WTC11 (cell line): ENCODE measurements at regions not wholly inside any gene's neighbourhood (a gene's known extent, or its start where the extent isn't known, plus 50 kb on each side); places are given as distances from the start of the nearest gene placed in this dataset.

Experiments used
- ATAC-seq: fragments of 200-7000 bp; cut with Tn5 transposase; 2 replicates; pipeline ENCODE4 v1.10.0; 2021; ENCODE audit warnings: mild to moderate bottlenecking, moderate library complexity
- CTCF ChIA-PET: fragments of 300-600 bp; sonication (Branson Sonifier 250); formaldehyde crosslinking; loops from one replicate; lab custom pipeline; 2021; ENCODE audit warnings: antibody characterized with exemption; lab: Charles Lee
- POLR2A ChIA-PET: fragments of 350-600 bp; sonication (Branson Sonifier 250); formaldehyde crosslinking; loops from one replicate; lab custom pipeline; 2021; ENCODE audit warnings: antibody characterized with exemption; lab: Charles Lee
- DNase-seq: peaks from one replicate; pipeline ENCODE4 v3.0.0; 2021; ENCODE audit warnings: low spot score
- H3K27ac Mint-ChIP-seq: 2 replicates; pipeline ENCODE4 v1.8.0; 2021; ENCODE audit warnings: mixed read lengths
- H3K27me3 Mint-ChIP-seq: 2 replicates; pipeline ENCODE4 v1.8.0; 2021; ENCODE audit warnings: low read depth, mild to moderate bottlenecking, moderate library complexity, mixed read lengths
- H3K36me3 Mint-ChIP-seq: 2 replicates; pipeline ENCODE4 v1.8.0; 2021; ENCODE audit warnings: mixed read lengths
- H3K4me1 Mint-ChIP-seq: 2 replicates; pipeline ENCODE4 v1.8.0; 2022; ENCODE audit warnings: mixed read lengths
- H3K4me3 Mint-ChIP-seq: 2 replicates; pipeline ENCODE4 v1.8.0; 2021; ENCODE audit warnings: mild to moderate bottlenecking, moderate library complexity, mixed read lengths
- H3K9me3 Mint-ChIP-seq: 2 replicates; pipeline ENCODE4 v1.8.0; 2021; ENCODE audit warnings: mixed read lengths
- AR ChIP-seq: fragments of 250-450 bp; sonication (Bioruptor Pico); IDR thresholded peaks from 2 replicates; pipeline ENCODE4 v1.9.0; 2021; ENCODE audit warnings: mild to moderate bottlenecking
- CBFB ChIP-seq: sonication (generic); formaldehyde crosslinking; IDR thresholded peaks from 2 replicates; pipeline ENCODE4 v1.8.1; 2022; ENCODE audit warnings: mild to moderate bottlenecking, low read depth, missing genetic modification reagents
- CREM ChIP-seq: sonication (generic); formaldehyde crosslinking; IDR thresholded peaks from 2 replicates; pipeline ENCODE4 v1.8.1; 2022; ENCODE audit warnings: mild to moderate bottlenecking, missing genetic modification reagents, moderate library complexity
- EMX1 ChIP-seq: fragments of 250-450 bp; sonication (Bioruptor Pico); IDR thresholded peaks from 2 replicates; pipeline ENCODE4 v1.8.0; 2021; ENCODE audit warnings: mild to moderate bottlenecking
- HMGA2 ChIP-seq: fragments of 250-450 bp; sonication (Bioruptor Pico); IDR thresholded peaks from 2 replicates; pipeline ENCODE4 v1.4.0; 2021; ENCODE audit warnings: mild to moderate bottlenecking, moderate library complexity
- MAX ChIP-seq: sonication (generic); formaldehyde crosslinking; IDR thresholded peaks from 2 replicates; pipeline ENCODE4 v1.8.0; 2022; ENCODE audit warnings: mild to moderate bottlenecking, missing genetic modification reagents
- MLX ChIP-seq: sonication (generic); formaldehyde crosslinking; IDR thresholded peaks from 2 replicates; pipeline ENCODE4 v1.8.1; 2023; ENCODE audit warnings: mild to moderate bottlenecking, missing genetic modification reagents, moderate library complexity
- MYBL2 ChIP-seq: sonication (generic); formaldehyde crosslinking; IDR thresholded peaks from 2 replicates; pipeline ENCODE4 v1.8.1; 2023; ENCODE audit warnings: mild to moderate bottlenecking, moderate library complexity, missing genetic modification reagents
- NFE2L1 ChIP-seq: sonication (generic); formaldehyde crosslinking; IDR thresholded peaks from 2 replicates; pipeline ENCODE4 v1.8.1; 2023; ENCODE audit warnings: missing genetic modification reagents
- PRRX2 ChIP-seq: fragments of 250-450 bp; sonication (Bioruptor Pico); IDR thresholded peaks from 2 replicates; pipeline ENCODE4 v1.8.0; 2021; ENCODE audit warnings: mild to moderate bottlenecking
- RORB ChIP-seq: fragments of 250-450 bp; sonication (Bioruptor Pico); IDR thresholded peaks from 2 replicates; pipeline ENCODE4 v1.9.0; 2021; ENCODE audit warnings: mild to moderate bottlenecking
- SMAD3 ChIP-seq: sonication (generic); formaldehyde crosslinking; IDR thresholded peaks from 2 replicates; pipeline ENCODE4 v1.8.0; 2022; ENCODE audit warnings: missing genetic modification reagents, mild to moderate bottlenecking, borderline replicate concordance
- SP1 ChIP-seq: sonication (generic); formaldehyde crosslinking; conservative IDR thresholded peaks from 2 replicates; pipeline ENCODE4 v1.8.1; 2022; ENCODE audit warnings: missing genetic modification reagents
- TP53 ChIP-seq: sonication (generic); formaldehyde crosslinking; IDR thresholded peaks from 2 replicates; pipeline ENCODE4 v1.8.1; 2023; ENCODE audit warnings: mild to moderate bottlenecking, missing genetic modification reagents
- ZNF232 ChIP-seq: sonication (generic); formaldehyde crosslinking; IDR thresholded peaks from 2 replicates; pipeline ENCODE4 v1.8.0; 2022; ENCODE audit warnings: mild to moderate bottlenecking, missing genetic modification reagents
- ZSCAN18 ChIP-seq: fragments of 250-450 bp; sonication (Bioruptor Pico); IDR thresholded peaks from 2 replicates; pipeline ENCODE4 v2.1.2; 2022; ENCODE audit warnings: mild to moderate bottlenecking, moderate library complexity
- TF ChIP-seq, protein P1 (sequence below): sonication (generic); formaldehyde crosslinking; conservative IDR thresholded peaks from 2 replicates; pipeline ENCODE4 v1.8.1; 2023; ENCODE audit warnings: mild to moderate bottlenecking, low read depth, missing genetic modification reagents, moderate library complexity
- TF ChIP-seq, protein P2 (sequence below): sonication (generic); formaldehyde crosslinking; IDR thresholded peaks from 2 replicates; pipeline ENCODE4 v1.8.1; 2022; ENCODE audit warnings: mild to moderate bottlenecking, moderate library complexity, missing genetic modification reagents
- TF ChIP-seq, protein P3 (sequence below): sonication (generic); formaldehyde crosslinking; IDR thresholded peaks from 2 replicates; pipeline ENCODE4 v1.8.1; 2023; ENCODE audit warnings: mild to moderate bottlenecking, missing genetic modification reagents
- TF ChIP-seq, protein P4 (sequence below): fragments of 250-450 bp; sonication (Bioruptor Pico); IDR thresholded peaks from 2 replicates; pipeline ENCODE4 v1.9.0; 2021; ENCODE audit warnings: mild to moderate bottlenecking

DNA sequence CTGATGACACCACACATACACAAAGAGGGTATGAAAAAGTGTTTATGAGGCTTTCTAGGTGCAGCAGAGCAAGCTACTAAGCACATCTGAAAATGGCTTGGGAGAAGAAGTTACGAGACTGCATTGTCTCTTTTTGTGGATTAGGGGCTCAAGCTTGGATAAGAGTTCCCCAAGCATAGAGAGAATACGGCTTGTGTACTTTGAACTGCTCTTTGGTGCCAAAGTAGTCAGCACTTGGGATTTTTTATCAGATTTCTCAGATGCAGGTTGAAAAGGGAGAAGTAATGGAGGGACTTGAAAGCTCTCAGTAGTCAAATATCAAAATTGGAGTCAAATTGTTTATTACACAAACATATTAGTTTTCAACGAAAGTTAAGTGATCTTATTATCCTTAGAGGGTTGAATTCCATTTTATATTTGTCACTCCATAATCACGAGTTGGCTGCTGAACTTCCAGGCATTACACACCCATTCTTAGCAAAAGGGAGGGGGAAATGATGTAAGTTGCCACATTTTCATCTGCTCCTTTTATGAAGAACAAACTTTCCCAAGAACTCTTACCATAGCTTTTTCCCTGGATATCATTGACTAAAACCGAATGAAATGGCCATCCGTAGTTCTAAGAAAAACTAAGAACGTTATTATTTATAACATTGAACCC, 1904.9 kb downstream of the PCDH7 start:
- H3K27me3 Mint-ChIP-seq = no peaks in the 10 kb centered on the region
- H3K9me3 Mint-ChIP-seq = peaks cover 17% of the 10 kb centered on the region
- DNase-seq (no peak), ATAC-seq (no peak)
- no peaks in the 10 kb centered on the region for H3K4me1 Mint-ChIP-seq
- H3K27ac Mint-ChIP-seq = no peak overlapping the region
- H3K4me3 Mint-ChIP-seq = no peak overlapping the region
- POLR2A ChIA-PET = no interaction called here
- CTCF ChIA-PET = no interaction called here
- TF ChIP-seq NFE2L1 (CRISPR knock-in tag) (no peak), SMAD3 (CRISPR knock-in tag) (no peak), RORB (CRISPR knock-in tag) (no peak), EMX1 (CRISPR knock-in tag) (no peak), CBFB (no peak), MLX (CRISPR knock-in tag) (no peak), HMGA2 (CRISPR knock-in tag) (no peak), MYBL2 (no peak), AR (CRISPR knock-in tag) (no peak), PRRX2 (CRISPR knock-in tag) (no peak), ZSCAN18 (no peak)
- TF ChIP-seq, protein P1, sequence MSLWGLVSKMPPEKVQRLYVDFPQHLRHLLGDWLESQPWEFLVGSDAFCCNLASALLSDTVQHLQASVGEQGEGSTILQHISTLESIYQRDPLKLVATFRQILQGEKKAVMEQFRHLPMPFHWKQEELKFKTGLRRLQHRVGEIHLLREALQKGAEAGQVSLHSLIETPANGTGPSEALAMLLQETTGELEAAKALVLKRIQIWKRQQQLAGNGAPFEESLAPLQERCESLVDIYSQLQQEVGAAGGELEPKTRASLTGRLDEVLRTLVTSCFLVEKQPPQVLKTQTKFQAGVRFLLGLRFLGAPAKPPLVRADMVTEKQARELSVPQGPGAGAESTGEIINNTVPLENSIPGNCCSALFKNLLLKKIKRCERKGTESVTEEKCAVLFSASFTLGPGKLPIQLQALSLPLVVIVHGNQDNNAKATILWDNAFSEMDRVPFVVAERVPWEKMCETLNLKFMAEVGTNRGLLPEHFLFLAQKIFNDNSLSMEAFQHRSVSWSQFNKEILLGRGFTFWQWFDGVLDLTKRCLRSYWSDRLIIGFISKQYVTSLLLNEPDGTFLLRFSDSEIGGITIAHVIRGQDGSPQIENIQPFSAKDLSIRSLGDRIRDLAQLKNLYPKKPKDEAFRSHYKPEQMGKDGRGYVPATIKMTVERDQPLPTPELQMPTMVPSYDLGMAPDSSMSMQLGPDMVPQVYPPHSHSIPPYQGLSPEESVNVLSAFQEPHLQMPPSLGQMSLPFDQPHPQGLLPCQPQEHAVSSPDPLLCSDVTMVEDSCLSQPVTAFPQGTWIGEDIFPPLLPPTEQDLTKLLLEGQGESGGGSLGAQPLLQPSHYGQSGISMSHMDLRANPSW (CRISPR knock-in tag) = no peak
- TF ChIP-seq, protein P2, sequence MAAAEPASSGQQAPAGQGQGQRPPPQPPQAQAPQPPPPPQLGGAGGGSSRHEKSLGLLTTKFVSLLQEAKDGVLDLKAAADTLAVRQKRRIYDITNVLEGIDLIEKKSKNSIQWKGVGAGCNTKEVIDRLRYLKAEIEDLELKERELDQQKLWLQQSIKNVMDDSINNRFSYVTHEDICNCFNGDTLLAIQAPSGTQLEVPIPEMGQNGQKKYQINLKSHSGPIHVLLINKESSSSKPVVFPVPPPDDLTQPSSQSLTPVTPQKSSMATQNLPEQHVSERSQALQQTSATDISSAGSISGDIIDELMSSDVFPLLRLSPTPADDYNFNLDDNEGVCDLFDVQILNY (CRISPR knock-in tag) = no peak
- peaks cover 11% of the 10 kb centered on the region for H3K36me3 Mint-ChIP-seq

DNA sequence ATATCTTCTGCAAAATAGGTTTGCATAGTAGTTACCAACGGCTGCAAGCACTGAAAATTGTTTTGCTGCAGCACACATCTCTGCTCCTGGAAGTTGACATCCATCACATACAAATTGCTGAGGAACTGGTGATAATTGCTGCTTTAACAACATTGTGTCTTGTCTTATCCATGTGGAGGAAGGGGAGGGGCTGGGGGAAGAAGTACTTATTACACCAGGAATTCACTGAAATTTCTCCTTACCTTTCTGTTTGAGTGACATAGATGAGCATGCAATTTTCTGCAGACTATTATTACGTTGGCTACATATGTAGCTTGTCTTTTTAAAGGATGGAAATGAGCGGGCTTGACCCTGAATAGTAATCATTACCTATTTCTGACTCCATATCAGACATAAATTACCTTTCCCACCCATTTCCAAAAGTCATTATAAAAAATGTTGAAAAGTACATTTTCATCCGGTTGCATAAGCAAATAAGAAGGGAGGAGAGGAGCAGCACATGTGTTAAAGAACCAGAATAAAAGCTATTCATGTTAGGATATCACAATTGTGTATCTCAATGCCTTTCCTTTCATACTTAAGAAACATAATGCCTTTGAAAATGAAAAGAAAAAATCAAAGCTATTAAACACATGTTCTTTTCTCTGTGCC, 1905.6 kb downstream of the PCDH7 start:
- CTCF ChIA-PET = no interaction called here
- ATAC-seq = no peak
- Mint-ChIP-seq H3K9me3 (peaks cover 17% of the 10 kb centered on the region), H3K27ac (no peak overlapping the region), H3K27me3 (no peaks in the 10 kb centered on the region), H3K36me3 (peaks cover 11% of the 10 kb centered on the region), H3K4me1 (no peaks in the 10 kb centered on the region), H3K4me3 (no peak overlapping the region)
- POLR2A ChIA-PET = no interaction called here
- DNase-seq = no peak
- TF ChIP-seq TP53 (no peak), ZNF232 (CRISPR knock-in tag) (no peak), SP1 (CRISPR knock-in tag) (no peak), PRRX2 (CRISPR knock-in tag) (no peak), CREM (CRISPR knock-in tag) (no peak), MAX (CRISPR knock-in tag) (no peak)
- TF ChIP-seq, protein P3, sequence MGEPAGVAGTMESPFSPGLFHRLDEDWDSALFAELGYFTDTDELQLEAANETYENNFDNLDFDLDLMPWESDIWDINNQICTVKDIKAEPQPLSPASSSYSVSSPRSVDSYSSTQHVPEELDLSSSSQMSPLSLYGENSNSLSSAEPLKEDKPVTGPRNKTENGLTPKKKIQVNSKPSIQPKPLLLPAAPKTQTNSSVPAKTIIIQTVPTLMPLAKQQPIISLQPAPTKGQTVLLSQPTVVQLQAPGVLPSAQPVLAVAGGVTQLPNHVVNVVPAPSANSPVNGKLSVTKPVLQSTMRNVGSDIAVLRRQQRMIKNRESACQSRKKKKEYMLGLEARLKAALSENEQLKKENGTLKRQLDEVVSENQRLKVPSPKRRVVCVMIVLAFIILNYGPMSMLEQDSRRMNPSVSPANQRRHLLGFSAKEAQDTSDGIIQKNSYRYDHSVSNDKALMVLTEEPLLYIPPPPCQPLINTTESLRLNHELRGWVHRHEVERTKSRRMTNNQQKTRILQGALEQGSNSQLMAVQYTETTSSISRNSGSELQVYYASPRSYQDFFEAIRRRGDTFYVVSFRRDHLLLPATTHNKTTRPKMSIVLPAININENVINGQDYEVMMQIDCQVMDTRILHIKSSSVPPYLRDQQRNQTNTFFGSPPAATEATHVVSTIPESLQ (CRISPR knock-in tag) = no peak
- TF ChIP-seq, protein P4, sequence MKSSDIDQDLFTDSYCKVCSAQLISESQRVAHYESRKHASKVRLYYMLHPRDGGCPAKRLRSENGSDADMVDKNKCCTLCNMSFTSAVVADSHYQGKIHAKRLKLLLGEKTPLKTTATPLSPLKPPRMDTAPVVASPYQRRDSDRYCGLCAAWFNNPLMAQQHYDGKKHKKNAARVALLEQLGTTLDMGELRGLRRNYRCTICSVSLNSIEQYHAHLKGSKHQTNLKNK (CRISPR knock-in tag) = no peak
